Pancreas (tissue), 10 donors: ENCODE measurements at regions not wholly inside any gene's neighbourhood (a gene's known extent, or its start where the extent isn't known, plus 50 kb on each side); places are given as distances from the start of the nearest gene placed in this dataset.

Experiments used
- ATAC-seq, 4 donors: fragments of 200-7000 bp; cut with Tn5 transposase; one replicate each; pipeline versions ENCODE4 v1.8.0 to v1.9.1; 2020; ENCODE audit warnings: mild to moderate bottlenecking in 4 of 4, moderate library complexity in 4 of 4
- DNase-seq, 6 donors: peaks; one replicate each; pipeline ENCODE4 v3.0.0-alpha.2; 2020
- FAIRE-seq: peaks from 2 replicates; lab custom pipeline; 2012; peaks lifted over from hg19 to GRCh38; lab: Jason Lieb, UNC
- H3K27ac ChIP-seq, 4 donors: fragments of 200-600 bp; sonication (generic); 1 replicate in 3 of 4; 2 replicates in 1 of 4; pipeline versions ENCODE4 v1.5.0 to v1.8.0; 2020
- H3K27me3 ChIP-seq, 4 donors: fragments of 200-600 bp; one replicate each; pipeline ENCODE4 v1.8.0; 2021
- H3K36me3 ChIP-seq, 3 donors: fragments of 200-600 bp; sonication (generic) in 1 of 3; one replicate each; pipeline versions ENCODE4 v1.5.0 to v1.8.0; 2020 to 2021
- H3K4me1 ChIP-seq, 3 donors: fragments of 200-600 bp; one replicate each; pipeline ENCODE4 v1.8.0; 2021
- H3K4me3 ChIP-seq, 4 donors: fragments of 200-600 bp; sonication (generic) in 2 of 4; one replicate each; pipeline versions ENCODE4 v1.5.0 to v1.8.0; 2020 to 2021
- H3K9me3 ChIP-seq, 4 donors: fragments of 200-600 bp; one replicate each; pipeline ENCODE4 v1.8.0; 2021
- CTCF ChIP-seq, 4 donors: fragments of 200-600 bp; sonication (generic) in 3 of 4; IDR thresholded peaks; one replicate each; pipeline versions ENCODE4 v1.5.0 to v1.8.0; 2021; ENCODE audit warnings: antibody characterized with exemption in 4 of 4
- WGBS, 2 donors: extraction: QIAGEN DNeasy Blood & Tissue Kit; methylation state at CpG; one replicate each; pipeline ENCODE4 v1.1.7; 2013; 5-methylcytosine and 5-hydroxymethylcytosine counted together
- intact Hi-C, 3 donors: fragments of 100-400 bp; cut with DNase I; formaldehyde crosslinking; loops; one replicate each; pipeline versions ENCODE4 v1.11.1 to v1.14.2; 2022
- donor health status: healthy with polysubstance abuse.
- donor health status: DM: no; HTN: no; CAD: no; lungs with moderate emphysema.
- donor health status: DM: no; HTN: no; CAD: no.
- donor health status: control.
- donor health status: control.
- donor health status: Bipolar disorder and iron deficiency.
- donor health status: DM: yes; HTN: yes; CAD: no.
- donor health status: DM: no; HTN: no; CAD: no.
- donor health status: DM: no; HTN: no; CAD: no.
- donor health status: DM: yes; HTN: yes; CAD: no.

GRCh38 chrX:15129412-15129811 lies 140.5 kb downstream of the ASB9 start:
- H3K27ac ChIP-seq = no peak overlapping the region
- no peaks in the 10 kb centered on the region for H3K36me3 ChIP-seq
- intact Hi-C loops = no loop called here
- H3K9me3 ChIP-seq = no peaks in the 10 kb centered on the region
- no peak overlapping the region for H3K4me3 ChIP-seq
- no peaks in the 10 kb centered on the region for H3K4me1 ChIP-seq
- no peak for FAIRE-seq
- no peak for DNase-seq
- TF ChIP-seq CTCF (IDR thresholded peaks at IDR 0.05) = no peak
- no peaks in the 10 kb centered on the region for H3K27me3 ChIP-seq
- no peak for ATAC-seq

- DNase-seq (no peak), ATAC-seq (no peak), FAIRE-seq (peak; percentile 88)
- Histone ChIP-seq H3K36me3 (no peaks in the 10 kb centered on the region), H3K4me1 (no peaks in the 10 kb centered on the region), H3K27ac (no peak overlapping the region), H3K9me3 (no peaks in the 10 kb centered on the region), H3K27me3 (no peaks in the 10 kb centered on the region), H3K4me3 (no peak overlapping the region)
- TF ChIP-seq CTCF (IDR thresholded peaks at IDR 0.05) = no peak
- intact Hi-C loops = no loop called here
Measured at GRCh38 chrX:15128861-15129260, 141.0 kb downstream of the ASB9 start.

- Histone ChIP-seq H3K4me1 (no peaks in the 10 kb centered on the region), H3K9me3 (no peaks in the 10 kb centered on the region), H3K36me3 (no peaks in the 10 kb centered on the region), H3K27ac (no peak overlapping the region), H3K27me3 (no peaks in the 10 kb centered on the region), H3K4me3 (no peak overlapping the region)
- intact Hi-C loops = no loop called here
- peak; percentile 83 for FAIRE-seq
- TF ChIP-seq CTCF (IDR thresholded peaks at IDR 0.05) = no peak
- 58 to 81% methylated on average over 1 of the region's 1 CpG for WGBS, 2 donors
- ATAC-seq = no peak
- no peak for DNase-seq
Measured at GRCh38 chrX:15127010-15127409, 142.9 kb downstream of the ASB9 start.

- no peak for TF ChIP-seq CTCF (IDR thresholded peaks at IDR 0.05)
- whole genome bisulfite sequencing, 2 donors = 71 to 81% methylated on average over 2 of the region's 2 CpGs
- ATAC-seq (no peak), DNase-seq (no peak), FAIRE-seq (no peak)
- Histone ChIP-seq H3K27me3 (peaks cover 0 to 19% (median 0%) of the 10 kb centered on the region in 4 donors), H3K9me3 (no peaks in the 10 kb centered on the region), H3K27ac (no peak overlapping the region), H3K4me3 (no peak overlapping the region), H3K36me3 (no peaks in the 10 kb centered on the region), H3K4me1 (no peaks in the 10 kb centered on the region)
- intact Hi-C loops = no loop called here
Measured at GRCh38 chrX:15116900-15117299, 153.0 kb downstream of the ASB9 start.

- no peak for TF ChIP-seq CTCF (IDR thresholded peaks at IDR 0.05)
- FAIRE-seq (no peak), DNase-seq (no peak), ATAC-seq (no peak)
- H3K4me3 ChIP-seq = no peak overlapping the region
- H3K27me3 ChIP-seq = peaks cover 0 to 19% (median 0%) of the 10 kb centered on the region in 4 donors
- 60 to 75% methylated on average over 8 of the region's 8 CpGs for WGBS, 2 donors
- intact Hi-C loops = no loop called here
- no peaks in the 10 kb centered on the region for H3K9me3 ChIP-seq
- H3K4me1 ChIP-seq = no peaks in the 10 kb centered on the region
- no peak overlapping the region for H3K27ac ChIP-seq
- H3K36me3 ChIP-seq = no peaks in the 10 kb centered on the region
Measured at GRCh38 chrX:15114743-15115566, 154.9 kb downstream of the ASB9 start.
